GM23338 (cell line): ENCODE measurements at regions not wholly inside any gene's neighbourhood (a gene's known extent, or its start where the extent isn't known, plus 50 kb on each side); places are given as distances from the start of the nearest gene placed in this dataset.

Experiments used
- ATAC-seq: fragments of 200-7000 bp; cut with Tn5 transposase; 3 replicates; pipeline ENCODE4 v1.9.1; 2020
- DNase-seq: peaks from one replicate; pipeline ENCODE4 v3.0.0-alpha.2; 2015; ENCODE audit warnings: low spot score
- H2AFZ ChIP-seq: fragments of 200-600 bp; sonication (generic); 2 replicates; pipeline ENCODE4 v1.8.0; 2016; ENCODE audit warnings: antibody characterized with exemption, mild to moderate bottlenecking, moderate library complexity
- H3F3A ChIP-seq: fragments of 200-600 bp; sonication (generic); replicated peaks from 2 replicates; pipeline ENCODE4 v1.8.0; 2017; ENCODE audit warnings: antibody characterized with exemption, mixed run types, low read depth
- H3K27ac ChIP-seq: fragments of 200-600 bp; sonication (generic); 2 replicates; pipeline ENCODE4 v1.6.1; 2016; ENCODE audit warnings: low read depth
- H3K27me3 ChIP-seq: fragments of 200-600 bp; sonication (generic); 2 replicates; pipeline ENCODE4 v1.8.0; 2016; ENCODE audit warnings: mild to moderate bottlenecking, mixed run types, moderate library complexity; ENCODE audit not compliant: insufficient read depth
- H3K36me3 ChIP-seq: fragments of 200-600 bp; sonication (generic); 2 replicates; pipeline ENCODE4 v1.8.0; 2016; ENCODE audit warnings: mild to moderate bottlenecking; ENCODE audit not compliant: insufficient read depth
- H3K4me1 ChIP-seq: fragments of 200-600 bp; sonication (generic); 2 replicates; pipeline ENCODE4 v1.8.0; 2016; ENCODE audit warnings: mild to moderate bottlenecking, moderate library complexity; ENCODE audit not compliant: insufficient read depth
- H3K4me2 ChIP-seq: fragments of 200-600 bp; sonication (generic); 2 replicates; pipeline ENCODE4 v1.7.1; 2017; ENCODE audit warnings: mixed run types
- H3K4me3 ChIP-seq: fragments of 200-600 bp; sonication (generic); 2 replicates; pipeline ENCODE4 v1.6.1; 2016; ENCODE audit warnings: mixed run types
- H3K79me2 ChIP-seq: fragments of 200-600 bp; sonication (generic); replicated peaks from 2 replicates; pipeline ENCODE4 v1.8.0; 2017; ENCODE audit warnings: mild to moderate bottlenecking; ENCODE audit not compliant: insufficient read depth
- H3K9me2 ChIP-seq: fragments of 200-600 bp; sonication (generic); 2 replicates; pipeline ENCODE4 v1.8.0; 2017; ENCODE audit not compliant: insufficient read depth
- H4K20me1 ChIP-seq: fragments of 200-600 bp; sonication (generic); replicated peaks from 2 replicates; pipeline ENCODE4 v1.8.0; 2017; ENCODE audit warnings: mild to moderate bottlenecking; ENCODE audit not compliant: insufficient read depth
- H3K27ac Mint-ChIP-seq: 2 replicates; pipeline ENCODE4 v1.8.0; 2020; ENCODE audit warnings: inconsistent platforms, mild to moderate bottlenecking, moderate library complexity, mixed read lengths
- H3K27me3 Mint-ChIP-seq: 3 replicates; pipeline ENCODE4 v1.8.0; 2022; ENCODE audit warnings: low read depth, mild to moderate bottlenecking, moderate library complexity, mixed read lengths, inconsistent platforms; ENCODE audit not compliant: insufficient read depth, poor library complexity
- H3K36me3 Mint-ChIP-seq: 3 replicates; pipeline ENCODE4 v1.8.0; 2021; ENCODE audit warnings: low read depth, mild to moderate bottlenecking, inconsistent platforms, moderate library complexity, mixed read lengths
- H3K4me1 Mint-ChIP-seq: 3 replicates; pipeline ENCODE4 v1.8.0; 2020; ENCODE audit warnings: mild to moderate bottlenecking, inconsistent platforms, mixed read lengths
- H3K4me3 Mint-ChIP-seq: 3 replicates; pipeline ENCODE4 v1.8.0; 2021; ENCODE audit warnings: moderate library complexity, mild to moderate bottlenecking, inconsistent platforms, mixed read lengths
- H3K9me3 Mint-ChIP-seq: 3 replicates; pipeline ENCODE4 v1.8.0; 2020; ENCODE audit warnings: moderate library complexity, mild to moderate bottlenecking, inconsistent platforms, mixed read lengths
- CREB1 ChIP-seq: fragments of 250-450 bp; sonication (Bioruptor Pico); IDR thresholded peaks from 2 replicates; pipeline ENCODE4 v1.5.0; 2020; ENCODE audit warnings: low read depth, mild to moderate bottlenecking, moderate library complexity
- CTCF ChIP-seq, 2 experiments: fragments of 200-600 bp in 1 of 2; sonication (generic) in 1 of 2; conservative IDR thresholded peaks; 2 replicates each; pipeline versions ENCODE4 v1.5.1 to v1.6.1; 2016 to 2017; ENCODE audit warnings: antibody characterized with exemption in 2 of 2, low read depth in 2 of 2, mild to moderate bottlenecking in 2 of 2, moderate library complexity in 1 of 2
- EZH2 ChIP-seq: fragments of 200-600 bp; sonication (generic); IDR thresholded peaks from one replicate; pipeline ENCODE4 v1.8.0; 2017; ENCODE audit warnings: antibody characterized with exemption, mild to moderate bottlenecking, low read depth; ENCODE audit not compliant: unreplicated experiment
- NANOG ChIP-seq: IDR thresholded peaks from 2 replicates; pipeline ENCODE4 v1.6.1; 2016; ENCODE audit warnings: antibody characterized with exemption, borderline replicate concordance
- STAT1 ChIP-seq: IDR thresholded peaks from one replicate; pipeline ENCODE4 v1.6.1; 2016; ENCODE audit warnings: antibody characterized with exemption; ENCODE audit not compliant: unreplicated experiment
- ZNF462 ChIP-seq: fragments of 250-450 bp; sonication (Bioruptor Pico); IDR thresholded peaks from 2 replicates; pipeline ENCODE4 v1.5.0; 2020; ENCODE audit warnings: mild to moderate bottlenecking, moderate library complexity

- TF ChIP-seq ZNF462 (CRISPR knock-in tag) (no peak), STAT1 (no peak), CTCF (conservative IDR thresholded peaks at IDR 0.05; ENCODE audit: low read depth in 2 of 2) (no peak), CREB1 (CRISPR knock-in tag) (no peak)
Measured at GRCh38 chr1:58158016-58158415, 388.5 kb downstream of the OMA1 start (continued).

- ATAC-seq = no peak
- Mint-ChIP-seq H3K4me3 (no peak overlapping the region), H3K36me3 (no peaks in the 10 kb centered on the region), H3K4me1 (peaks cover 20% of the 10 kb centered on the region), H3K9me3 (no peaks in the 10 kb centered on the region), H3K27ac (no peak overlapping the region), H3K27me3 (no peaks in the 10 kb centered on the region)
- Histone ChIP-seq H3K27ac (no peak overlapping the region), H3K4me3 (no peak overlapping the region), H2AFZ (no peak overlapping the region), H3K9me2 (no peaks in the 10 kb centered on the region), H3K4me2 (no peak overlapping the region), H4K20me1 (no peaks in the 10 kb centered on the region), H3K36me3 (no peaks in the 10 kb centered on the region), H3F3A (no peaks in the 10 kb centered on the region), H3K4me1 (peaks cover 32% of the 10 kb centered on the region), H3K27me3 (no peaks in the 10 kb centered on the region), H3K79me2 (no peaks in the 10 kb centered on the region)
- DNase-seq = no peak
- TF ChIP-seq NANOG (no peak), EZH2 (no peak)
Measured at GRCh38 chr1:58157256-58157655, 389.3 kb downstream of the OMA1 start.
